ENCODE measurements at regions not wholly inside any gene's neighbourhood (a gene's known extent, or its start where the extent isn't known, plus 50 kb on each side); places are given as distances from the start of the nearest gene placed in this dataset.

GRCh38 chr7:84629640-84630318, 435.2 kb upstream of the SEMA3A start:
- Histone ChIP-seq H3K27ac (ENCODE audit: low read depth, low read length) (no peak overlapping the region), H3K4me2 (ENCODE audit: insufficient read depth, low read length) (no peak overlapping the region), H2AFZ (ENCODE audit: low read length) (no peak overlapping the region), H3K27me3 (ENCODE audit: insufficient read depth, low read length) (no peaks in the 10 kb centered on the region), H3K4me1 (ENCODE audit: insufficient read depth, low read length) (no peaks in the 10 kb centered on the region), H3K36me3 (ENCODE audit: insufficient read depth, low read length) (no peaks in the 10 kb centered on the region), H4K20me1 (ENCODE audit: insufficient read depth, low read length) (no peaks in the 10 kb centered on the region), H3K9me3 (ENCODE audit: low read depth, low read length) (peaks cover 3% of the 10 kb centered on the region), H3K4me3 (ENCODE audit: insufficient read depth, low read length) (no peak overlapping the region), H3K79me2 (ENCODE audit: insufficient read depth, low read length) (no peaks in the 10 kb centered on the region)
- TF ChIP-seq CTCF (IDR thresholded peaks at IDR 0.05; ENCODE audit: extremely low read depth, low read depth, low read length), result no peak
- no peak for DNase-seq (ENCODE audit: insufficient read length, low spot score, missing footprints)

- Histone ChIP-seq H3K4me2 (ENCODE audit: insufficient read depth, low read length) (no peak overlapping the region), H3K27me3 (ENCODE audit: insufficient read depth, low read length) (no peaks in the 10 kb centered on the region), H3K27ac (ENCODE audit: low read depth, low read length) (no peak overlapping the region), H3K4me3 (ENCODE audit: insufficient read depth, low read length) (no peak overlapping the region), H3K79me2 (ENCODE audit: insufficient read depth, low read length) (no peaks in the 10 kb centered on the region), H3K9me3 (ENCODE audit: low read depth, low read length) (peaks cover 3% of the 10 kb centered on the region), H3K36me3 (ENCODE audit: insufficient read depth, low read length) (no peaks in the 10 kb centered on the region), H2AFZ (ENCODE audit: low read length) (no peak overlapping the region), H3K4me1 (ENCODE audit: insufficient read depth, low read length) (peaks cover 3% of the 10 kb centered on the region), H4K20me1 (ENCODE audit: insufficient read depth, low read length) (no peaks in the 10 kb centered on the region)
- no peak for DNase-seq (ENCODE audit: insufficient read length, low spot score, missing footprints)
- no peak for TF ChIP-seq CTCF (IDR thresholded peaks at IDR 0.05; ENCODE audit: extremely low read depth, low read depth, low read length)
These were observed 434.6 kb upstream of the SEMA3A start for GRCh38 chr7:84629216-84629615.

- Histone ChIP-seq H3K4me1 (ENCODE audit: insufficient read depth, low read length) (peaks cover 12% of the 10 kb centered on the region), H3K4me2 (ENCODE audit: insufficient read depth, low read length) (no peak overlapping the region), H4K20me1 (ENCODE audit: insufficient read depth, low read length) (no peaks in the 10 kb centered on the region), H3K36me3 (ENCODE audit: insufficient read depth, low read length) (no peaks in the 10 kb centered on the region), H3K27ac (ENCODE audit: low read depth, low read length) (no peak overlapping the region), H2AFZ (ENCODE audit: low read length) (no peak overlapping the region), H3K4me3 (ENCODE audit: insufficient read depth, low read length) (no peak overlapping the region), H3K27me3 (ENCODE audit: insufficient read depth, low read length) (no peaks in the 10 kb centered on the region), H3K9me3 (ENCODE audit: low read depth, low read length) (peaks cover 3% of the 10 kb centered on the region), H3K79me2 (ENCODE audit: insufficient read depth, low read length) (no peaks in the 10 kb centered on the region)
- DNase-seq (ENCODE audit: insufficient read length, low spot score, missing footprints), result no peak
- no peak for TF ChIP-seq CTCF (IDR thresholded peaks at IDR 0.05; ENCODE audit: extremely low read depth, low read depth, low read length)
These were observed 432.7 kb upstream of the SEMA3A start for GRCh38 chr7:84627250-84627649.

- Histone ChIP-seq H3K4me1 (ENCODE audit: insufficient read depth, low read length) (peaks cover 12% of the 10 kb centered on the region), H3K27ac (ENCODE audit: low read depth, low read length) (no peak overlapping the region), H2AFZ (ENCODE audit: low read length) (no peak overlapping the region), H3K36me3 (ENCODE audit: insufficient read depth, low read length) (no peaks in the 10 kb centered on the region), H4K20me1 (ENCODE audit: insufficient read depth, low read length) (no peaks in the 10 kb centered on the region), H3K27me3 (ENCODE audit: insufficient read depth, low read length) (no peaks in the 10 kb centered on the region), H3K9me3 (ENCODE audit: low read depth, low read length) (no peaks in the 10 kb centered on the region), H3K79me2 (ENCODE audit: insufficient read depth, low read length) (no peaks in the 10 kb centered on the region), H3K4me3 (ENCODE audit: insufficient read depth, low read length) (no peak overlapping the region), H3K4me2 (ENCODE audit: insufficient read depth, low read length) (no peak overlapping the region)
- TF ChIP-seq CTCF (IDR thresholded peaks at IDR 0.05; ENCODE audit: extremely low read depth, low read depth, low read length), result no peak
- DNase-seq (ENCODE audit: insufficient read length, low spot score, missing footprints), result no peak
These were observed 430.3 kb upstream of the SEMA3A start for GRCh38 chr7:84624927-84625326.
